Stimulated activated CD8-positive, alpha-beta memory T cell treated with anti-CD3 and anti-CD28 coated beads, Interleukin-7, amount 100 ng/mL, for 1 hour (primary cell): ENCODE measurements at regions not wholly inside any gene's neighbourhood (a gene's known extent, or its start where the extent isn't known, plus 50 kb on each side); places are given as distances from the start of the nearest gene placed in this dataset.

Source experiments
- DNase-seq, 2 donors: peaks; one replicate each; pipeline ENCODE4 v3.0.0-alpha.2; 2020; ENCODE audit warnings: low read depth in 2 of 2

GRCh38 chr16:18059089-18059488 lies 277.4 kb downstream of the NPIPA8 start:
- no peak for DNase-seq

GRCh38 chr16:18055411-18055916 lies 281.1 kb downstream of the NPIPA8 start:
- no peak for DNase-seq

- DNase-seq: no peak
These were observed 285.8 kb downstream of the NPIPA8 start for GRCh38 chr16:18050777-18051176.

DNA sequence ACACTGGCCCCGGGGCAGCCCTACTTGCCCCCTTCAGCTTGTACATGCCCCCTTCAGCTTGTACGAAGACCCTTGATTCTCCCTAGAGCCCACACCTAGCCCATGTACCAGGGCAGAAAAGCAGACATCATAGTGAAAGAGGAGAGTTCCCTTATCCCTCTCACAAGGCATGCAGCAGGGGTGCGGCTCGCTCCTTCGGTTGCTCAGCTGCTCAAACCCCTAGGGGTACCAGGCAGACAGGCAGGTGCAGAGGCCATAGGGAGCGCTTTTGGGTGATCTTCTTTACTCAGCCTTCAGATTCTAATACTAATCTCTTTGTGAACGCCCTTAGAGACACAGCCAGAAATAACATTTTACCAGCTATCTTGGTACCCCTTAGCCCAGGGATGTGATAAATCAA lies 286.3 kb downstream of the NPIPA8 start:
- no peak for DNase-seq

DNA sequence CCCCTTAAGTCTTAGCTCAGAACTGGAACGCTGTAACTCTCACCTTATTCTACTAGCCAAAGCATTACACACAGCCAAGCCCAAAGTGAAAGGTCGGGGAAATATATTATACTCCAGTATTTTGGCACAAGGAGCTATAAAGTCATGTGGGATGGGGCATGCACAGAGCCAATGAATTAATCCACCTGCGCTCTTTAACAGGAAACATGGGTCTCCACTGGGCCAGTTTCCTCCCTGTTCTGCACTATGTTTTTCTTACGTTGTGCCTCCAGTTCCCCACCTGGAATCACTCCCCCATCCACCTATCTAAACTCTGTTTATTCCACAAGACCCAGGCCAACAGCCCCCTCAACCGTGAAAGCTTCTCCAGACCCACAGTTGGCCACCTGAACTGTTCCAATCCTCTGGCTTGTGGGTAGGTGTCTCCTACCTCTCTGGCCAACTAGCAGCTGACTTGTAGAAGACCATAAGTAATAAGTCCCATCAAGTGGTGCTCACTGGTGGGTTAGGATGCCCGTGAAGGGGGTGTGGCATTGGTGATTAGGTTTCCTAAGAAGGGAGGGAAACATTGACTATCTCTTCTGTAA lies 286.9 kb downstream of the NPIPA8 start:
- DNase-seq: no peak

GRCh38 chr16:18048853-18049546 lies 287.5 kb downstream of the NPIPA8 start:
- DNase-seq: no peak

DNA sequence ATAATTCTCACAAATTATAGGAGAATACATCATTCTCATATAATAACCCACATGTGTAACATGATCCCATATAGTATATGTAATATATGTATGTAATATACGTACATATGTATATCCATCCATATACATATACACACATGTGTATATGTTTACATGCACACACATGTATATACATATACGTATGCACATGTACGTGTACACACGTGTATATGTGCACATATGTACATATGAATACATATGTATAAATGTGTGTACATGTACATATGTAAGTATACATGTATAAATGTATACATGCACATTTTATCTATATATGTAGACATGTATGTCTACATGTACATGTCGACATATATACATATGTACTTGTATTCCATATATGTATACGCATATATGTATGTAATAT lies 288.8 kb downstream of the NPIPA8 start:
- no peak for DNase-seq

DNA sequence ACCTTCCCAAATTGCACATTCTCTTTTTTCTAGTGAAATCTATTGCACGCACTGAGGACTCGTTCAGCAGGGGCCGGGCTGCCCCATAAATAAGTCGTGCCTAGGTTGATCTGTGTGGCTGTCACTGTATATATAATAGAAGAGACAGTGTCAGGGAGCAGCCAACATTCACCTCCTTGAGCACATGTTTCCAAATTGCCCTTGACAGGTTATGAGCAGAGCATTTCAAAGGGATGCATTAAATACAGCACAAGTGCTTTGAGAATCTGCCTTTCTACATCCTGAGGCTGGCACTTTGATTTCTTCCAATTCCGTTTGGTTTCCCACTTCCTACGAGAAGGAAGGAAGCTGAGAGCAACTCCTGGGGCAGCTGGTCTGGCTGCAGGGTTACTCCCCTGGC lies 291.2 kb downstream of the NPIPA8 start:
- no peak for DNase-seq

GRCh38 chr16:18041864-18042834 lies 294.4 kb downstream of the NPIPA8 start:
- DNase-seq: no peak

DNA sequence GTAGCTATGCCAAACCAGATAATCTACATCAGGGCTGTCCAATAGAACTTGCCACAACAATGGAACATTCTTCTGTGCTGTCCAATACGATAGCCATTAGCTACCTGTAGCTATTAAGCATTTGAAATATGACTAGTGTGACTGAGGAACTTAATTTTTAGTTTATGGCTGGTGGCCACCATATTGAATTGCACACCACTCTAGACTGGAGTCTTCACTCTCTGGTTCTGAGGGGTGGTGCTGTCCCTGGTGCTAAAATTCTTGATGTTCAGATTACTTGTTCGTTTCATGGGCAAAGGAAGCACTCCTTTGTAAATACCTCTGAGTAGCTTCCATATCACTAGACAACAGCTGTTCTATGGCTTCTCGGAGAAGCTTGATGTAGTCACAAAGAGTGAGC lies 296.6 kb downstream of the NPIPA8 start:
- no peak for DNase-seq

DNA sequence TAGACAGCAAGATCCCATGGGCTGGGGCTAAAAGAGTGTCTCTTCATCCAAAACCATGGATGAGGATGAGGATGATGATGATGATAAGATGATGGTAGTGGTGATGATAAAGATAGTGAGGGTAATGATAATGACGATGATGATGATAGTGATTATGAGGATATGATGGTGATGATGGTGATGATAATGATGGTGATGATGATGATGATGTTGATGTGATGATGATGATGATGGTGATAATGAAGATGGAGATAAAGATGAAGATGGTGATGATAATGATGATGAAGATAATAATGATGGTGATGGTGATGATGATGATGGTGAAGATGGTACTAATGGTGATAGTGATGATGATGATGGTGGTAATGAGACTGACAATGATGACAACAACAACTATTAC lies 299.5 kb downstream of the NPIPA8 start:
- DNase-seq: no peak

GRCh38 chr16:18024611-18025010 lies 311.9 kb downstream of the NPIPA8 start:
- no peak for DNase-seq

GRCh38 chr16:18018376-18018775 lies 318.2 kb downstream of the NPIPA8 start:
- DNase-seq: no peak

- no peak for DNase-seq
These were observed 322.7 kb downstream of the NPIPA8 start for GRCh38 chr16:18013863-18014262.

DNA sequence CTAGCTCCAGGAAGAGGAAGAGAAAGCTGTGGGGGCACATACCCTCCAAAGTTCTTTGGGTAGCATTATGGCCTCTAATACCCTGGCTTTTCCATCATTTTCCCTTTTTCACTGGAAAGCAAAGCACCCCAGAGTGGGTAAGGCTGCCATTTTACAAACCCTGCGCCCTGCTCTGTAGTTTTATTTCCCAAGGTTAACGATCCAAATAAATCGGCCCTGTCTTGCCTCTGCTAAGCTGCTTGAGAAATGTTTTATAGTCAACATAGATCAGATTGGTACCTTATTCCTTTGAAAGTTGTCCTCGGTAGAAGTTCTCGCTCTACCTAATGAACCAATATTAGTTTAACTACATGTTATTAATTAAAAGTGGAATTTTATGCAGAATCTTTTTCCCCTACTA lies 328.2 kb downstream of the NPIPA8 start:
- DNase-seq: no peak

GRCh38 chr16:18003033-18003432 lies 333.5 kb downstream of the NPIPA8 start:
- DNase-seq: no peak

- no peak for DNase-seq
These were observed 337.5 kb downstream of the NPIPA8 start for GRCh38 chr16:17998996-17999395.

- DNase-seq: no peak
These were observed 338.0 kb downstream of the NPIPA8 start for GRCh38 chr16:17998550-17998949.

GRCh38 chr16:17994027-17994426 lies 342.5 kb downstream of the NPIPA8 start:
- no peak for DNase-seq

GRCh38 chr16:17992416-17992815 lies 344.1 kb downstream of the NPIPA8 start:
- no peak for DNase-seq

DNA sequence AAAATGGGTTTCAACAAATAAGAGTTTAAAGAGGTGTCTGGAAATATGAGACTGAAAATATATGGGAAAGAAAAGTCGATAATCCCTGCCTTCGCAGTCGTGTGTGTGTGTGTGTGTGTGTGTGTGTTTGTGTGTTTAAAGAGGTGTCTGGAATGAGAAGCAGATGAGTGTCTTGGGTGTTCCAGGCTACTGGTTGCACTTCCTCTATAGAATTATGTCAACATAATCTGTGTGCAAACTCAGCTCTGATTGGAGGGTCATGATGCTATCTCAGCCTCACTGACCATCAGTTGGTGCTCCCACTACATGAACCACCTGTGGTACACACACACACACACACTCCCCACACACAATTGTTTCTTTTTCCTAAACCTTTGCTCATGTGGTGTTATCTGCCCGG lies 347.3 kb downstream of the NPIPA8 start:
- no peak for DNase-seq

DNA sequence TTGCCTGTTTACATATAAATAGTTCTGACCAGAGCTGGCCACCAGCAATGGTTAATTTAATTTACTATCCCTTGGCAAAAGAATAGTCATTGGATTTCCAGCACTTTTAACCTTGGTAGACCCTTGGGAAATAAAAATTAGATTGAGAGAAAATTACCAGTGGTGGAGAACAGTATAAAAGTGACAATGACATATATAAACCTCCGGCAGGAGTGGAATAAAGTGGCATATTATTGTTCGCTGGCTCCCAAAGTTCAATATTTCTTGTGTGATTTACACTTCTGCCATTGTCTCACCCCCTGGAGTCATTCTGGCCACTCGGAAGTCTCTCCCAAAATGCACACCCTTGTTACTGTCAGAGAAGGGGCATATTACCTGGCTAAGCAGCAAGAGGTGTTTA lies 347.7 kb downstream of the NPIPA8 start:
- DNase-seq: no peak
